Right atrium auricular region (tissue), 2 donors: ENCODE measurements at regions not wholly inside any gene's neighbourhood (a gene's known extent, or its start where the extent isn't known, plus 50 kb on each side); places are given as distances from the start of the nearest gene placed in this dataset.

Source experiments
- DNase-seq: peaks from one replicate; pipeline ENCODE4 v3.0.0-alpha.2; 2019; ENCODE audit warnings: low spot score
- H3K27ac ChIP-seq, 2 donors: fragments of 200-600 bp; sonication (generic); 1 replicate in 1 of 2; 2 replicates in 1 of 2; pipeline ENCODE4 v1.5.1; 2016 to 2019
- H3K27me3 ChIP-seq, 2 donors: fragments of 200-600 bp; sonication (generic); one replicate each; pipeline versions ENCODE4 v1.5.1 to v1.6.0; 2017 to 2019
- H3K36me3 ChIP-seq: fragments of 200-600 bp; sonication (generic); one replicate; pipeline ENCODE4 v1.5.1; 2016
- H3K4me1 ChIP-seq, 2 donors: fragments of 200-600 bp; sonication (generic); one replicate each; pipeline versions ENCODE4 v1.5.1 to v1.6.0; 2017 to 2019
- H3K4me3 ChIP-seq, 2 donors: fragments of 200-600 bp; sonication (generic); 1 replicate in 1 of 2; 2 replicates in 1 of 2; pipeline ENCODE4 v1.5.1; 2017 to 2019; ENCODE audit warnings: mild to moderate bottlenecking in 1 of 2, moderate library complexity in 1 of 2
- H3K9me3 ChIP-seq, 2 donors: fragments of 200-600 bp; sonication (generic); one replicate each; pipeline ENCODE4 v1.5.1; 2019
- TF ChIP-seq, protein P1 (sequence below), 2 donors: fragments of 200-600 bp; sonication (generic); IDR thresholded peaks; one replicate each; pipeline ENCODE4 v1.5.1; 2019; ENCODE audit warnings: antibody characterized with exemption in 2 of 2

DNA sequence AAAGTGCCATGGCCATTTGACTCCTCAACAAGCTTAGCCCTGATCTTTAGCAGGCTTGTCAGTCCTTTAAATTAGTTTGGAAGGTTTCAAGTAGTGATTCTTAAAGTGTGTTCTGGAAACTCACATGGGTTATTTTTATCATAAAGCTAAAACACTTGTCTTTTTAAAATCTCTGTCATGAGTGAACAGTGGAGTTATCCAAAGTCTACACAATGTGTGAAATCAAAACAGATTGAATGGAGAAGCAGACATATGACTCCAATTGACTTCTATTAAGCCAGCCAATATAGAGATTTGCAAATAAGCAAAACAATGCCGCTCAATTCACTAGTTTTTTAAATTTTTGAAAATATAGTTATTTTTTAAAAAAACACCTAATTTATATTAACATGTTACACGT is 53.3 kb upstream of the SORCS3 start:
- H3K36me3 ChIP-seq = no peaks in the 10 kb centered on the region
- H3K27ac ChIP-seq = no peak overlapping the region
- no peak overlapping the region for H3K4me3 ChIP-seq
- H3K4me1 ChIP-seq = no peaks in the 10 kb centered on the region
- TF ChIP-seq, protein P1, sequence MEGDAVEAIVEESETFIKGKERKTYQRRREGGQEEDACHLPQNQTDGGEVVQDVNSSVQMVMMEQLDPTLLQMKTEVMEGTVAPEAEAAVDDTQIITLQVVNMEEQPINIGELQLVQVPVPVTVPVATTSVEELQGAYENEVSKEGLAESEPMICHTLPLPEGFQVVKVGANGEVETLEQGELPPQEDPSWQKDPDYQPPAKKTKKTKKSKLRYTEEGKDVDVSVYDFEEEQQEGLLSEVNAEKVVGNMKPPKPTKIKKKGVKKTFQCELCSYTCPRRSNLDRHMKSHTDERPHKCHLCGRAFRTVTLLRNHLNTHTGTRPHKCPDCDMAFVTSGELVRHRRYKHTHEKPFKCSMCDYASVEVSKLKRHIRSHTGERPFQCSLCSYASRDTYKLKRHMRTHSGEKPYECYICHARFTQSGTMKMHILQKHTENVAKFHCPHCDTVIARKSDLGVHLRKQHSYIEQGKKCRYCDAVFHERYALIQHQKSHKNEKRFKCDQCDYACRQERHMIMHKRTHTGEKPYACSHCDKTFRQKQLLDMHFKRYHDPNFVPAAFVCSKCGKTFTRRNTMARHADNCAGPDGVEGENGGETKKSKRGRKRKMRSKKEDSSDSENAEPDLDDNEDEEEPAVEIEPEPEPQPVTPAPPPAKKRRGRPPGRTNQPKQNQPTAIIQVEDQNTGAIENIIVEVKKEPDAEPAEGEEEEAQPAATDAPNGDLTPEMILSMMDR (IDR thresholded peaks at IDR 0.05) = no peak
- no peaks in the 10 kb centered on the region for H3K9me3 ChIP-seq
- DNase-seq = no peak
- H3K27me3 ChIP-seq = no peaks in the 10 kb centered on the region

DNA sequence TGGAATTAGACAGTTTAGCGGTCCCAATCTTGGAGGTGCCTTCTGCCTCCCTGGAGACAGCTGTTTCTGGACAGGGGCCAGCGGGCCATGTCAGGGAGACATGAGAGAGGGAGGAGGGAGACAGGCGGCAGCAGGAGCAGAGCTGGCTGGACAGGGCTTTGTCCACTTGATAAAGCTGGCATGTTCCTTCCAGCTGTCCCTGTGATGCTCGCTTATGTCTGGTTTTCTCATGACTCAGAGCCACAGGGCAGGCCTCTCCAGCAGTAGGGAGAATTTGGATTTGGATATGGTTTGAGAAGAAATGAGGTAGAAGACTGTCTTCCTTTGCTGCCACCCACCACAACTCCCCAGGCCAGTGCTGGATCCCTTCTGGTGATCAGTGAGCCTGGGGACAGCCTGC is 51.7 kb upstream of the SORCS3 start:
- no peaks in the 10 kb centered on the region for H3K4me1 ChIP-seq

DNA sequence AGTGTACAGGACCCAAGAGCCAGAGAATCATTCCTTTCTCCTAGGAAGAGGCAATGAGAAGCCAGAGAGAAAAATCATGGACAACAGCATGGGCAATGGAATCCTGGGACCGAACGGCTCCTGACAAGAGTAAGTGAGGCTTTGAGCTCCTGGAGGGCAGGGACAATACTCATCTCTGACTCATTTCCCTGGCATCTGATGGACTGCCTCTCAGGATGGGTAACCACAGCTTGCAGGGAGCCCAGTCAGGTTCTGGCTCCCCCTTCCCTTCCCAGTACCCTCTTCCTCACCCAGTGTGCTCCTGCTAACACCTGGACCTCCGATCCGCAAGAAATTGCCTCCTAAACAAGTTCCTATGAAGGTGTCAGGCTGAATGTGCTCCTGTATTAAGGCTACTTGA is 51.2 kb upstream of the SORCS3 start:
- H3K4me1 ChIP-seq = no peaks in the 10 kb centered on the region
- H3K4me3 ChIP-seq = no peak overlapping the region
- no peaks in the 10 kb centered on the region for H3K9me3 ChIP-seq
- H3K27me3 ChIP-seq = no peaks in the 10 kb centered on the region
- no peak for DNase-seq
- TF ChIP-seq, protein P1 (IDR thresholded peaks at IDR 0.05) = no peak
- no peaks in the 10 kb centered on the region for H3K36me3 ChIP-seq
- no peak overlapping the region for H3K27ac ChIP-seq

More for the DNA sequence above, 51.7 kb upstream of the SORCS3 start:
- Histone ChIP-seq H3K36me3 (no peaks in the 10 kb centered on the region), H3K27ac (no peak overlapping the region), H3K27me3 (no peaks in the 10 kb centered on the region), H3K4me3 (no peak overlapping the region), H3K9me3 (no peaks in the 10 kb centered on the region)
- TF ChIP-seq, protein P1 (IDR thresholded peaks at IDR 0.05) = no peak
- no peak for DNase-seq
